ENCODE measurements at regions not wholly inside any gene's neighbourhood (a gene's known extent, or its start where the extent isn't known, plus 50 kb on each side); places are given as distances from the start of the nearest gene placed in this dataset.

DNA sequence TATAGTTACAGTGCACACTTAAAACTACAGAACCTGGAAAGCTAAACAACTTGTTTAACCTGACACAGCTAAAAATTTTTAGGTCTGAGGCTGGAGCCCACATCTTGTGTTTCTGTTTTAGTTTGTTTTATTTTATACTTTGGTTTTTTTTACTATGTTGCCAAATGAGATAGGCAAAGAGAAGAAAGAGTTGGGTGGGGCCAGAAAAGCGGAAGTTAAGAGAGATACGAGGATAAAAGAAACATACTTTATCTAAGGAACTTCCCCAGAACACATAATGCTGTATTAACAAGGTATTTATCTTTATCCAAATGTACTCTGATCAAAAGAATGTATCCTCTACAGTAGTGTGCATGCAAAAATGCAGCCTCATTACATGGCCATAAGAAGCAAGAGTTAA lies 1145.7 kb downstream of the EPHA3 start:
- DNase-seq = no peak

GRCh38 chr3:90261481-90262433 lies 1154.3 kb downstream of the EPHA3 start:
- no peak for DNase-seq

Data from activated CD4-positive, alpha-beta T cell treated with anti-CD3 and anti-CD28 coated beads, Interleukin-2, Interleukin-6, amounts not matched to agents 100 ng/mL and 50 ng/mL, durations not matched to agents 16 hours and 8 hours (primary cell).